ENCODE measurements at regions not wholly inside any gene's neighbourhood (a gene's known extent, or its start where the extent isn't known, plus 50 kb on each side); places are given as distances from the start of the nearest gene placed in this dataset.

- TF ChIP-seq CTCF (IDR thresholded peaks at IDR 0.05) (no peak), POLR2A (IDR thresholded peaks at IDR 0.05) (no peak)
Observed at GRCh38 chr3:104977719-104978118, 389.0 kb upstream of the ALCAM start.
